ENCODE measurements at regions not wholly inside any gene's neighbourhood (a gene's known extent, or its start where the extent isn't known, plus 50 kb on each side); places are given as distances from the start of the nearest gene placed in this dataset.
"Not testable (repeated sequence)": the region's sequence is repeated elsewhere in the genome, so short reads cannot be mapped to it uniquely, and the experiment has no call there.

DNA sequence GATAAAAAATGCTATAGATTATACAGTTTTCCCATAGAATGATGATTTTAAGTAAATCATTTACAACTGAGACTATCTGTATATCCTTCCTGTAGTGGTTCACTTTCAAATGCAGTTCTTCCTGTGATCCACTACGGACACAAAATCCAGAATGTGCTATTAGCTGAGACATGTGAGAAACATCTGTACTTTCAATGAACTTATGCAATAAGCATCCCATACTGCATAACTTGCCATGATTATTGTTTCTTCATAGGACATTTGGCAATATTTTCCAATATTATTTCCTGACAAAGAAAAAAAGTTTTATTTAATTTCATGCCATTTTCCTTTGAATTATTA, 83.5 kb upstream of the PRDX6 start (continued):
- TF ChIP-seq, protein P1, sequence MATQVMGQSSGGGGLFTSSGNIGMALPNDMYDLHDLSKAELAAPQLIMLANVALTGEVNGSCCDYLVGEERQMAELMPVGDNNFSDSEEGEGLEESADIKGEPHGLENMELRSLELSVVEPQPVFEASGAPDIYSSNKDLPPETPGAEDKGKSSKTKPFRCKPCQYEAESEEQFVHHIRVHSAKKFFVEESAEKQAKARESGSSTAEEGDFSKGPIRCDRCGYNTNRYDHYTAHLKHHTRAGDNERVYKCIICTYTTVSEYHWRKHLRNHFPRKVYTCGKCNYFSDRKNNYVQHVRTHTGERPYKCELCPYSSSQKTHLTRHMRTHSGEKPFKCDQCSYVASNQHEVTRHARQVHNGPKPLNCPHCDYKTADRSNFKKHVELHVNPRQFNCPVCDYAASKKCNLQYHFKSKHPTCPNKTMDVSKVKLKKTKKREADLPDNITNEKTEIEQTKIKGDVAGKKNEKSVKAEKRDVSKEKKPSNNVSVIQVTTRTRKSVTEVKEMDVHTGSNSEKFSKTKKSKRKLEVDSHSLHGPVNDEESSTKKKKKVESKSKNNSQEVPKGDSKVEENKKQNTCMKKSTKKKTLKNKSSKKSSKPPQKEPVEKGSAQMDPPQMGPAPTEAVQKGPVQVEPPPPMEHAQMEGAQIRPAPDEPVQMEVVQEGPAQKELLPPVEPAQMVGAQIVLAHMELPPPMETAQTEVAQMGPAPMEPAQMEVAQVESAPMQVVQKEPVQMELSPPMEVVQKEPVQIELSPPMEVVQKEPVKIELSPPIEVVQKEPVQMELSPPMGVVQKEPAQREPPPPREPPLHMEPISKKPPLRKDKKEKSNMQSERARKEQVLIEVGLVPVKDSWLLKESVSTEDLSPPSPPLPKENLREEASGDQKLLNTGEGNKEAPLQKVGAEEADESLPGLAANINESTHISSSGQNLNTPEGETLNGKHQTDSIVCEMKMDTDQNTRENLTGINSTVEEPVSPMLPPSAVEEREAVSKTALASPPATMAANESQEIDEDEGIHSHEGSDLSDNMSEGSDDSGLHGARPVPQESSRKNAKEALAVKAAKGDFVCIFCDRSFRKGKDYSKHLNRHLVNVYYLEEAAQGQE (IDR thresholded peaks at IDR 0.05; ENCODE audit: borderline replicate concordance), result no peak
- TF ChIP-seq, protein P1 (CRISPR knock-in tag; IDR thresholded peaks at IDR 0.05; ENCODE audit: low read depth), result no peak
- no peak for TF ChIP-seq KAT8 (IDR thresholded peaks at IDR 0.05; ENCODE audit: low read depth)

GRCh38 chr1:173394813-173395212, 82.3 kb upstream of the PRDX6 start:
- peak; percentile 99 for TF ChIP-seq DACH1 (IDR thresholded peaks at IDR 0.05; ENCODE audit: partially characterized antibody)
- TF ChIP-seq MTA1 (IDR thresholded peaks at IDR 0.05; ENCODE audit: borderline replicate concordance), result peak; percentile 62; the same call in 1 of the 2 replicates
- TF ChIP-seq GATAD2B (IDR thresholded peaks at IDR 0.05; ENCODE audit: borderline replicate concordance), result 0 out of 2 replicates have a peak, but pooled peaks have one; percentile 62
- TF ChIP-seq ZBTB2 (IDR thresholded peaks at IDR 0.05), result peak; percentile 75; the same call in 1 of the 2 replicates
- H3K27ac ChIP-seq (ENCODE audit: extremely low read depth, low read depth, low read length); DNase-seq (ENCODE audit: extremely low read depth in 1 of 4, low spot score in 3 of 4); ATAC-seq; H3K27me3 ChIP-seq (ENCODE audit: control insufficient read depth in 2 of 2, insufficient read depth in 2 of 2, low read length in 2 of 2); H3K36me3 ChIP-seq (ENCODE audit: control insufficient read depth, insufficient read depth, low read length); H3K9ac ChIP-seq (ENCODE audit: insufficient read depth in 1 of 2, low read depth in 2 of 2, low read length in 2 of 2); H3K4me3 ChIP-seq; BruUV-seq (replicated peaks); H3K9me3 ChIP-seq (replicated peaks; ENCODE audit: control insufficient read depth, insufficient read depth, low read depth, low read length); FAIRE-seq; in situ Hi-C loops (cut with MboI); CTCF ChIA-PET (ENCODE audit: low intra/inter-chr PET ratio); intact Hi-C loops (cut with micrococcal nuclease); H2AFZ ChIP-seq (ENCODE audit: low read depth, low read length); H3K4me2 ChIP-seq (ENCODE audit: insufficient read depth, low read length); POLR2A ChIA-PET; H4K20me1 ChIP-seq (replicated peaks; ENCODE audit: control insufficient read depth, insufficient read depth, low read length); H3K79me2 ChIP-seq (ENCODE audit: control insufficient read depth, insufficient read depth, low read length); H3K9me1 ChIP-seq (ENCODE audit: control insufficient read depth, insufficient read depth, low read length): not testable (repeated sequence)
- peaks cover 6 to 14% of the 10 kb centered on the region in 2 experiments for H3K4me1 ChIP-seq (replicated peaks in 1 of 2; ENCODE audit: control insufficient read depth in 2 of 2, insufficient read depth in 2 of 2, low read length in 2 of 2)
